HepG2 (cell line): ENCODE measurements at regions not wholly inside any gene's neighbourhood (a gene's known extent, or its start where the extent isn't known, plus 50 kb on each side); places are given as distances from the start of the nearest gene placed in this dataset.

Source experiments
- ATAC-seq: fragments of 200-7000 bp; cut with Tn5 transposase; 3 replicates; pipeline ENCODE4 v1.9.1; 2020; ENCODE audit warnings: mild to moderate bottlenecking, moderate library complexity
- BruUV-seq: library from RNA; stranded (reverse); fragments of 400-500 nt; replicated peaks from 2 replicates; lab custom pipeline; 2021; lab: Mats Ljungman, UMichigan
- CTCF ChIA-PET: fragments of 300-600 bp; formaldehyde crosslinking; extraction: SDS; loops from one replicate; lab custom pipeline; 2021; ENCODE audit warnings: low total read pairs, inconsistent platforms, low intra/inter-chr PET ratio; lab: Yijun Ruan, JAX
- POLR2A ChIA-PET: fragments of 350-600 bp; sonication (Branson Sonifier 250); formaldehyde crosslinking; loops from one replicate; lab custom pipeline; 2020; ENCODE audit warnings: antibody characterized with exemption, inconsistent platforms; lab: Yijun Ruan, JAX
- DNase-seq: peaks from one replicate; pipeline ENCODE4 v3.0.0-alpha.2; 2015; ENCODE audit warnings: low spot score
- FAIRE-seq: peaks from 3 replicates; lab custom pipeline; 2011; peaks lifted over from hg19 to GRCh38; lab: Jason Lieb, UNC
- H2AFZ ChIP-seq: one replicate; pipeline ENCODE4 v1.6.1; 2011; ENCODE audit warnings: low read length, inconsistent platforms
- H3K27ac ChIP-seq: fragments of 300-600 bp; 3 replicates; pipeline ENCODE4 v1.8.0; 2011; ENCODE audit warnings: mixed run types, mild to moderate bottlenecking, mixed read lengths, low read length, inconsistent platforms; ENCODE audit not compliant: insufficient read depth; ENCODE audit errors: extremely low read length
- H3K27me3 ChIP-seq, 2 experiments: fragments of 200-600 bp in 1 of 2; 2 replicates in 1 of 2; 3 replicates in 1 of 2; pipeline versions ENCODE4 v1.6.0 to v1.8.0; 2011; ENCODE audit warnings: low read length in 2 of 2, mild to moderate bottlenecking in 2 of 2, moderate library complexity in 2 of 2, inconsistent platforms in 1 of 2; ENCODE audit not compliant: insufficient read depth in 2 of 2, control insufficient read depth in 1 of 2
- H3K36me3 ChIP-seq, 2 experiments: fragments of 200-600 bp in 1 of 2; replicated peaks in 1 of 2; 2 replicates in 1 of 2; 3 replicates in 1 of 2; pipeline versions ENCODE4 v1.5.1 to v1.8.0; 2011; ENCODE audit warnings: low read length in 2 of 2, inconsistent platforms in 1 of 2; ENCODE audit not compliant: insufficient read depth in 2 of 2, control insufficient read depth in 1 of 2
- H3K4me1 ChIP-seq: 2 replicates; pipeline ENCODE4 v1.5.1; 2012; ENCODE audit warnings: low read length, inconsistent platforms; ENCODE audit not compliant: insufficient read depth
- H3K4me2 ChIP-seq: 2 replicates; pipeline ENCODE4 v1.6.0; 2011; ENCODE audit warnings: low read depth, low read length, inconsistent platforms
- H3K4me3 ChIP-seq, 3 experiments: fragments of 200-600 bp in 1 of 3; sonication (generic), shearing (Covaris generic) in 1 of 3; replicated peaks in 1 of 3; 2 replicates each; pipeline ENCODE4 v1.5.1; 2011 to 2016; ENCODE audit warnings: low read length in 3 of 3, inconsistent platforms in 2 of 3, low read depth in 2 of 3, mild to moderate bottlenecking in 2 of 3, control low read depth in 1 of 3, mixed read lengths in 1 of 3; ENCODE audit not compliant: insufficient read depth in 1 of 3
- H3K79me2 ChIP-seq: one replicate; pipeline ENCODE4 v1.6.1; 2011; ENCODE audit warnings: low read length, inconsistent platforms; ENCODE audit not compliant: insufficient read depth
- H3K9ac ChIP-seq: 2 replicates; pipeline ENCODE4 v1.6.0; 2011; ENCODE audit warnings: mild to moderate bottlenecking, low read depth, low read length, inconsistent platforms; ENCODE audit not compliant: insufficient read depth
- H3K9me3 ChIP-seq: 2 replicates; pipeline ENCODE4 v1.5.1; 2012; ENCODE audit warnings: mild to moderate bottlenecking, low read length
- H4K20me1 ChIP-seq: 2 replicates; pipeline ENCODE4 v1.6.0; 2011; ENCODE audit warnings: inconsistent platforms, mild to moderate bottlenecking, low read length, moderate library complexity; ENCODE audit not compliant: insufficient read depth
- HBP1 ChIP-seq: IDR thresholded peaks from 2 replicates; pipeline ENCODE4 v1.6.1; 2016; ENCODE audit warnings: low read depth, control low read depth
- MIER2 ChIP-seq: IDR thresholded peaks from 2 replicates; pipeline ENCODE4 v1.6.1; 2016; ENCODE audit warnings: missing biosample characterization, missing genetic modification reagents
- WGBS: methylation state at CpG from one replicate; pipeline ENCODE4 v1.1.6; 2017; ENCODE audit warnings: low lambda C conversion rate; 5-methylcytosine and 5-hydroxymethylcytosine counted together
- in situ Hi-C: cut with HindIII; loops from 2 replicates; pipeline ENCODE4 v1.10.0; 2017; ENCODE audit warnings: low pct_unique_long_range_greater_than_20kb; ENCODE audit not compliant: extremely low pct_ligation_motif_present
- intact Hi-C: fragments of 100-400 bp; cut with micrococcal nuclease; formaldehyde crosslinking; loops from one replicate; pipeline ENCODE4 v1.10.0; 2022; ENCODE audit not compliant: unreplicated experiment

- CTCF ChIA-PET = interaction anchor here (1.3 to 3.7 kb wide), 3 partner anchors 146 to 359 kb away, joined by 4 to 41 read pairs (median 10); no protein-coding TSS in a partner anchor
- 7% methylated on average over 5 of the region's 5 CpGs for WGBS
- no peaks in the 10 kb centered on the region for H3K79me2 ChIP-seq
- no peak for TF ChIP-seq MIER2 (CRISPR knock-in tag)
- TF ChIP-seq HBP1 = 0 out of 2 replicates have a peak, but pooled peaks have one; percentile 2
- TF ChIP-seq, all 625 proteins: peak for 1
- H3K36me3 ChIP-seq = no peaks in the 10 kb centered on the region
- H3K4me1 ChIP-seq = peaks cover 40% of the 10 kb centered on the region
- BruUV-seq = no TSS peak
- in situ Hi-C loops = loop anchor here (5.0 kb wide), 2 partner anchors 52 to 212 kb away; partner anchors contain the start of gene ITGB1
- FAIRE-seq (no peak), ATAC-seq (no peak), DNase-seq (no peak)
- H3K27ac ChIP-seq = no peak overlapping the region
- 0 out of 5 replicates have a peak, but pooled peaks cover 0 to 10% of the 10 kb centered on the region in 2 experiments for H3K27me3 ChIP-seq
- POLR2A ChIA-PET = interaction anchor here (0.9 kb wide), 1 partner anchor 29 kb away, joined by 3 read pairs; no protein-coding TSS in a partner anchor
- no peaks in the 10 kb centered on the region for H4K20me1 ChIP-seq
- H3K9me3 ChIP-seq = no peaks in the 10 kb centered on the region
- no peak overlapping the region for H2AFZ ChIP-seq
- 0 out of 2 replicates have a peak overlapping the region, but pooled peaks have one; percentile 7 for H3K9ac ChIP-seq
- H3K4me3 ChIP-seq = no peak overlapping the region; a peak in 1 of 6 replicates
- intact Hi-C loops = loop anchor here (1.0 to 2.0 kb wide), 2 partner anchors 71 to 147 kb away; no protein-coding TSS in a partner anchor
- peak overlapping the region; percentile 79 for H3K4me2 ChIP-seq
These were observed 51.5 kb upstream of the ITGB1 start for GRCh38 chr10:33009244-33010131.
